Urinary bladder (tissue), 3 donors: ENCODE measurements at regions not wholly inside any gene's neighbourhood (a gene's known extent, or its start where the extent isn't known, plus 50 kb on each side); places are given as distances from the start of the nearest gene placed in this dataset.
"Not testable (repeated sequence)": the region's sequence is repeated elsewhere in the genome, so short reads cannot be mapped to it uniquely, and the experiment has no call there.

Experiments
- DNase-seq: peaks from one replicate; pipeline ENCODE4 v3.0.0-alpha.2; 2015; ENCODE audit errors: extremely low spot score
- H3K27ac ChIP-seq: one replicate; pipeline ENCODE4 v1.5.1; 2013; ENCODE audit warnings: low read depth, mild to moderate bottlenecking, moderate library complexity
- H3K36me3 ChIP-seq: one replicate; pipeline ENCODE4 v1.6.1; 2013; ENCODE audit warnings: mild to moderate bottlenecking, moderate library complexity; ENCODE audit not compliant: insufficient read depth
- H3K4me1 ChIP-seq: one replicate; pipeline ENCODE4 v1.6.1; 2013; ENCODE audit warnings: mild to moderate bottlenecking, moderate library complexity; ENCODE audit not compliant: insufficient read depth
- H3K4me3 ChIP-seq: one replicate; pipeline ENCODE4 v1.5.1; 2013; ENCODE audit warnings: low read depth, low read length
- WGBS: extraction: QIAGEN DNeasy Blood & Tissue Kit; methylation state at CpG from one replicate; pipeline ENCODE4 v1.1.7; 2013; 5-methylcytosine and 5-hydroxymethylcytosine counted together
- donor health status: healthy with polysubstance abuse.
- donor health status: healthy.

GRCh38 chr1:181930187-181930586 lies 131.3 kb downstream of the ZNF648 start:
- no peak for DNase-seq
- Histone ChIP-seq H3K4me3 (no peak overlapping the region), H3K27ac (no peak overlapping the region), H3K4me1 (no peaks in the 10 kb centered on the region), H3K36me3 (no peaks in the 10 kb centered on the region)
- WGBS = 81% methylated on average over 2 of the region's 2 CpGs

- no peaks in the 10 kb centered on the region for H3K4me1 ChIP-seq
- H3K36me3 ChIP-seq = no peaks in the 10 kb centered on the region
- H3K4me3 ChIP-seq = no peak overlapping the region
- no peak overlapping the region for H3K27ac ChIP-seq
- no peak for DNase-seq
Measured at GRCh38 chr1:181926697-181927096, 134.8 kb downstream of the ZNF648 start.

- not testable (repeated sequence) for DNase-seq, H3K36me3 ChIP-seq, H3K27ac ChIP-seq, H3K4me3 ChIP-seq, H3K4me1 ChIP-seq
- WGBS = 91% methylated on average over 2 of the region's 2 CpGs
Measured at GRCh38 chr1:181924034-181924433, 137.5 kb downstream of the ZNF648 start.

GRCh38 chr1:181919542-181919941 lies 142.0 kb downstream of the ZNF648 start:
- no peak for DNase-seq
- 82% methylated on average over 1 of the region's 1 CpG for WGBS
- no peak overlapping the region for H3K27ac ChIP-seq
- no peak overlapping the region for H3K4me3 ChIP-seq
- H3K36me3 ChIP-seq = no peaks in the 10 kb centered on the region
- no peaks in the 10 kb centered on the region for H3K4me1 ChIP-seq

GRCh38 chr1:181918880-181919525 lies 142.5 kb downstream of the ZNF648 start:
- no peaks in the 10 kb centered on the region for H3K4me1 ChIP-seq
- H3K36me3 ChIP-seq = no peaks in the 10 kb centered on the region
- H3K4me3 ChIP-seq = no peak overlapping the region
- DNase-seq = no peak
- no peak overlapping the region for H3K27ac ChIP-seq
- 61% methylated on average over 7 of the region's 7 CpGs for WGBS

GRCh38 chr1:181911715-181912114 lies 149.8 kb downstream of the ZNF648 start:
- H3K27ac ChIP-seq = no peak overlapping the region
- no peaks in the 10 kb centered on the region for H3K36me3 ChIP-seq
- H3K4me3 ChIP-seq = no peak overlapping the region
- no peak for DNase-seq
- no peaks in the 10 kb centered on the region for H3K4me1 ChIP-seq
- WGBS = 88% methylated on average over 1 of the region's 1 CpG

GRCh38 chr1:181910905-181911304 lies 150.6 kb downstream of the ZNF648 start:
- Histone ChIP-seq H3K4me3 (no peak overlapping the region), H3K4me1 (no peaks in the 10 kb centered on the region), H3K27ac (no peak overlapping the region), H3K36me3 (no peaks in the 10 kb centered on the region)
- 74% methylated on average over 2 of the region's 2 CpGs for WGBS
- DNase-seq = no peak

GRCh38 chr1:181909010-181909409 lies 152.5 kb downstream of the ZNF648 start:
- H3K36me3 ChIP-seq = no peaks in the 10 kb centered on the region
- no peak for DNase-seq
- H3K4me3 ChIP-seq = no peak overlapping the region
- no peaks in the 10 kb centered on the region for H3K4me1 ChIP-seq
- H3K27ac ChIP-seq = no peak overlapping the region
- WGBS = 77% methylated on average over 1 of the region's 1 CpG

GRCh38 chr1:181906631-181907030 lies 154.9 kb downstream of the ZNF648 start:
- Histone ChIP-seq H3K36me3 (no peaks in the 10 kb centered on the region), H3K4me1 (no peaks in the 10 kb centered on the region), H3K4me3 (no peak overlapping the region), H3K27ac (no peak overlapping the region)
- no peak for DNase-seq
- 87% methylated on average over 6 of the region's 6 CpGs for WGBS

- 77% methylated on average over 2 of the region's 2 CpGs for WGBS
- DNase-seq = no peak
Measured at GRCh38 chr1:181905944-181906597, 155.4 kb downstream of the ZNF648 start.

GRCh38 chr1:181898773-181899172 lies 162.7 kb downstream of the ZNF648 start:
- no peak for DNase-seq
- Histone ChIP-seq H3K36me3 (no peaks in the 10 kb centered on the region), H3K4me3 (no peak overlapping the region), H3K4me1 (no peaks in the 10 kb centered on the region), H3K27ac (no peak overlapping the region)

More at GRCh38 chr1:181905944-181906597, 155.4 kb downstream of the ZNF648 start:
- Histone ChIP-seq H3K4me3 (no peak overlapping the region), H3K4me1 (no peaks in the 10 kb centered on the region), H3K36me3 (no peaks in the 10 kb centered on the region), H3K27ac (no peak overlapping the region)

- no peaks in the 10 kb centered on the region for H3K4me1 ChIP-seq
- no peak overlapping the region for H3K4me3 ChIP-seq
- H3K36me3 ChIP-seq = no peaks in the 10 kb centered on the region
- 84% methylated on average over 2 of the region's 2 CpGs for WGBS
- no peak overlapping the region for H3K27ac ChIP-seq
- no peak for DNase-seq
Measured at GRCh38 chr1:181896824-181897223, 164.7 kb downstream of the ZNF648 start.

GRCh38 chr1:181894439-181894859 lies 167.1 kb downstream of the ZNF648 start:
- H3K4me3 ChIP-seq = no peak overlapping the region
- 77% methylated on average over 5 of the region's 5 CpGs for WGBS
- H3K4me1 ChIP-seq = no peaks in the 10 kb centered on the region
- H3K36me3 ChIP-seq = no peaks in the 10 kb centered on the region
- DNase-seq = no peak
- H3K27ac ChIP-seq = no peak overlapping the region

GRCh38 chr1:181893937-181894336 lies 167.6 kb downstream of the ZNF648 start:
- H3K27ac ChIP-seq = no peak overlapping the region
- H3K4me1 ChIP-seq = no peaks in the 10 kb centered on the region
- H3K36me3 ChIP-seq = no peaks in the 10 kb centered on the region
- 30% methylated on average over 1 of the region's 1 CpG for WGBS
- DNase-seq = no peak
- H3K4me3 ChIP-seq = no peak overlapping the region
